ENCODE measurements at regions not wholly inside any gene's neighbourhood (a gene's known extent, or its start where the extent isn't known, plus 50 kb on each side); places are given as distances from the start of the nearest gene placed in this dataset.

- no peaks in the 10 kb centered on the region for H3K27me3 ChIP-seq
- H3K36me3 ChIP-seq: no peaks in the 10 kb centered on the region
- DNase-seq: no peak
- no peak overlapping the region for H3K27ac ChIP-seq
- TF ChIP-seq CTCF (IDR thresholded peaks at IDR 0.05) (no peak), POLR2A (IDR thresholded peaks at IDR 0.05) (no peak)
- H3K9me3 ChIP-seq: no peaks in the 10 kb centered on the region
- no peak overlapping the region for H3K4me3 ChIP-seq
- no peaks in the 10 kb centered on the region for H3K4me1 ChIP-seq
These were observed 131.9 kb downstream of the NOL4 start for GRCh38 chr18:34092796-34093195.

GRCh38 chr18:34086370-34086769, 138.3 kb downstream of the NOL4 start:
- Histone ChIP-seq H3K4me3 (no peak overlapping the region), H3K27me3 (no peaks in the 10 kb centered on the region), H3K9me3 (no peaks in the 10 kb centered on the region), H3K36me3 (no peaks in the 10 kb centered on the region), H3K4me1 (no peaks in the 10 kb centered on the region), H3K27ac (no peak overlapping the region)
- no peak for DNase-seq
- TF ChIP-seq POLR2A (IDR thresholded peaks at IDR 0.05): no peak
- no peak for TF ChIP-seq CTCF (IDR thresholded peaks at IDR 0.05)

GRCh38 chr18:34085140-34085739, 139.5 kb downstream of the NOL4 start:
- TF ChIP-seq CTCF (IDR thresholded peaks at IDR 0.05) (no peak), POLR2A (IDR thresholded peaks at IDR 0.05) (no peak)
- H3K4me1 ChIP-seq: no peaks in the 10 kb centered on the region
- no peaks in the 10 kb centered on the region for H3K36me3 ChIP-seq
- no peak for DNase-seq
- no peak overlapping the region for H3K27ac ChIP-seq
- no peaks in the 10 kb centered on the region for H3K9me3 ChIP-seq
- no peaks in the 10 kb centered on the region for H3K27me3 ChIP-seq
- H3K4me3 ChIP-seq: no peak overlapping the region

GRCh38 chr18:34084635-34085034, 140.1 kb downstream of the NOL4 start:
- Histone ChIP-seq H3K36me3 (no peaks in the 10 kb centered on the region), H3K27ac (no peak overlapping the region), H3K27me3 (no peaks in the 10 kb centered on the region), H3K4me1 (no peaks in the 10 kb centered on the region), H3K4me3 (no peak overlapping the region), H3K9me3 (no peaks in the 10 kb centered on the region)
- no peak for DNase-seq
- TF ChIP-seq CTCF (IDR thresholded peaks at IDR 0.05): no peak
- TF ChIP-seq POLR2A (IDR thresholded peaks at IDR 0.05): no peak

GRCh38 chr18:34083910-34084535, 140.7 kb downstream of the NOL4 start:
- no peak for DNase-seq
- H3K4me1 ChIP-seq: no peaks in the 10 kb centered on the region
- H3K27me3 ChIP-seq: no peaks in the 10 kb centered on the region
- no peaks in the 10 kb centered on the region for H3K36me3 ChIP-seq
- no peak overlapping the region for H3K27ac ChIP-seq
- H3K4me3 ChIP-seq: no peak overlapping the region
- H3K9me3 ChIP-seq: no peaks in the 10 kb centered on the region
- TF ChIP-seq POLR2A (IDR thresholded peaks at IDR 0.05) (no peak), CTCF (IDR thresholded peaks at IDR 0.05) (no peak)

All from Peyer's patch (tissue), 4 donors.